Inflammatory macrophage treated with lipopolysaccharide for 4 hours (primary cell): ENCODE measurements at regions not wholly inside any gene's neighbourhood (a gene's known extent, or its start where the extent isn't known, plus 50 kb on each side); places are given as distances from the start of the nearest gene placed in this dataset.

Experiments
- DNase-seq: peaks from one replicate; pipeline ENCODE4 v3.0.0-alpha.2; 2020

- no peak for DNase-seq
These were observed 381.4 kb upstream of the TGFBR2 start for GRCh38 chr3:30225021-30225420.

- DNase-seq, result peak; percentile 89
These were observed 379.7 kb upstream of the TGFBR2 start for GRCh38 chr3:30226601-30227151.

- peak; percentile 80 for DNase-seq
These were observed 378.7 kb upstream of the TGFBR2 start for GRCh38 chr3:30227571-30228301.

- no peak for DNase-seq
These were observed 378.1 kb upstream of the TGFBR2 start for GRCh38 chr3:30228302-30228631.

GRCh38 chr3:30231277-30232141, 374.9 kb upstream of the TGFBR2 start:
- DNase-seq, result peak; percentile 72

GRCh38 chr3:30232142-30232541, 374.3 kb upstream of the TGFBR2 start:
- DNase-seq, result peak; percentile 64

- no peak for DNase-seq
These were observed 372.3 kb upstream of the TGFBR2 start for GRCh38 chr3:30233913-30234646.

- DNase-seq, result no peak
These were observed 370.4 kb upstream of the TGFBR2 start for GRCh38 chr3:30236011-30236410.

- DNase-seq, result no peak
These were observed 364.7 kb upstream of the TGFBR2 start for GRCh38 chr3:30241721-30242120.

GRCh38 chr3:30245858-30246622, 360.4 kb upstream of the TGFBR2 start:
- no peak for DNase-seq

- peak; percentile 55 for DNase-seq
These were observed 358.0 kb upstream of the TGFBR2 start for GRCh38 chr3:30248423-30248822.

GRCh38 chr3:30252474-30252873, 353.9 kb upstream of the TGFBR2 start:
- DNase-seq, result no peak

GRCh38 chr3:30253832-30254231, 352.6 kb upstream of the TGFBR2 start:
- DNase-seq, result no peak

- no peak for DNase-seq
These were observed 349.9 kb upstream of the TGFBR2 start for GRCh38 chr3:30256474-30256873.

GRCh38 chr3:30258426-30259392, 347.7 kb upstream of the TGFBR2 start:
- no peak for DNase-seq

- DNase-seq, result no peak
These were observed 346.7 kb upstream of the TGFBR2 start for GRCh38 chr3:30259730-30260129.

GRCh38 chr3:30260762-30261161, 345.6 kb upstream of the TGFBR2 start:
- DNase-seq, result no peak

- peak; percentile 42 for DNase-seq
These were observed 343.0 kb upstream of the TGFBR2 start for GRCh38 chr3:30263238-30263924.

- no peak for DNase-seq
These were observed 342.5 kb upstream of the TGFBR2 start for GRCh38 chr3:30263925-30264313.

GRCh38 chr3:30266524-30266923, 339.9 kb upstream of the TGFBR2 start:
- DNase-seq, result no peak

GRCh38 chr3:30268288-30268687, 338.1 kb upstream of the TGFBR2 start:
- no peak for DNase-seq
